HG02610 (cell line): ENCODE measurements at regions not wholly inside any gene's neighbourhood (a gene's known extent, or its start where the extent isn't known, plus 50 kb on each side); places are given as distances from the start of the nearest gene placed in this dataset.

ENCODE experiments used
- ATAC-seq: cut with Tn5 transposase; IDR thresholded peaks from one replicate; pipeline ENCODE4 v1.9.1; 2021; ENCODE audit warnings: mild to moderate bottlenecking, moderate library complexity; ENCODE audit not compliant: unreplicated experiment

- no peak for ATAC-seq
Measured at GRCh38 chr3:193978030-193978429, 157.9 kb upstream of the HES1 start.

DNA sequence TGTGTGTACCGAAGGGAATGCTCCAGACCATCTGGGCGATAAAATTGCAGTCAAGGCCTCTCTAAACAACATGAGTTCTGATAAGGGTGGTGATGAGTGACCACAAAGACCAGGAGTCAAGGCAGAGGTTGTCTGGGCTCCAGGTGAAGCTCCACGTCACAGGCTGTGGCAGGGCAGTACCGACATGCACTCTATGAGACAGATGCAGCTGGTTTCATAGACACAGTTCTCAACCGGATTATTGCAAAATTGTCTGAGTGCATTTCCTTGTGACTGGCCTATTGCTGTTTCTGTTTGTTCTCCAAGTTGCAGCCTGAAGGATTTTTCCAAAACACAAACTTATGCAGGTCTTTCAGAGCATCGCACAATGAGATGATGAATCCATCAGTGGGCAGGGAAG, 157.5 kb upstream of the HES1 start:
- no peak for ATAC-seq

- no peak for ATAC-seq
Measured at GRCh38 chr3:193980326-193980725, 155.6 kb upstream of the HES1 start.

GRCh38 chr3:193980905-193981304, 155.0 kb upstream of the HES1 start:
- ATAC-seq: no peak

DNA sequence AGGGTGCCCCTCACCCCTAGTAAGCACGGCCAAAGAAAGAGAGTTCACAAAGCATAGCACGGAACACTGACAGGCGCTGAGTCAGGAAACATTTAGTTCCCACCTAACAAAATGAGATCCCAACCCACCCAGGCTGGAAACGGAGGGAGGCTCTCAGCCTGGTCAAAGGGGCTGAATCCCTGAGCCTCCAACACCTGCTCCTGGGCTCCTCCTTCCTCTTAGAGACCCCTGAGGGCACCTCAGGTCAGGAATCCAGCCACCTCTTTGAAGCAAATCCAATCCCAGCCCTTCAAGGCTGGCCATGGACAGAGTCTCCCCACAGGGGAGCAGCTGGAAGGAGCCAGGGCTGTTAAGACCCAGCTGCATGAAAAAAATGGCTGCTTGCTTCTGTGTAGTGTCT, 154.4 kb upstream of the HES1 start:
- ATAC-seq: no peak

DNA sequence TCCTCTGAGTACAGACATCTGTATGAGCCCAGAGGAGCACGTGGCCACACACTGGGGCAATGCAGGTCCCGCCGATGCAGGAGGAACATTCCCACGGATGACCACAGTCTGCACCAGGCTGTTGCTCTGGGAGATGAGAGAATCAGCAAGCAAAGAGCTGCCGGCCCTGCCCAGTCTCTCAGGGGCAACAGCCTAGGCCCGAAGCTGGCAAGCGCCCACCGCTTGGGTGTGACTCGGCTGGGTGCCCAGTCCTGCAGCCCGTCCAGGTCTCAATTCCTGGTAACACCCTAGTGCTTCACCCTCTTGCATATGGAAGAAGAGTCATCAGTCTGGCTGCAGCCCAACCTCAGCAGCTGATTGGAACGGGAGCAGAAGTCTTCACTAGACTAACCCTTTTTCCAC, 153.7 kb upstream of the HES1 start:
- no peak for ATAC-seq

- ATAC-seq: no peak
Measured at GRCh38 chr3:193983846-193984818, 151.8 kb upstream of the HES1 start.

- ATAC-seq: no peak
Measured at GRCh38 chr3:193984876-193985275, 151.1 kb upstream of the HES1 start.

GRCh38 chr3:193987186-193987585, 148.8 kb upstream of the HES1 start:
- no peak for ATAC-seq

- no peak for ATAC-seq
Measured at GRCh38 chr3:193989186-193989585, 146.8 kb upstream of the HES1 start.

DNA sequence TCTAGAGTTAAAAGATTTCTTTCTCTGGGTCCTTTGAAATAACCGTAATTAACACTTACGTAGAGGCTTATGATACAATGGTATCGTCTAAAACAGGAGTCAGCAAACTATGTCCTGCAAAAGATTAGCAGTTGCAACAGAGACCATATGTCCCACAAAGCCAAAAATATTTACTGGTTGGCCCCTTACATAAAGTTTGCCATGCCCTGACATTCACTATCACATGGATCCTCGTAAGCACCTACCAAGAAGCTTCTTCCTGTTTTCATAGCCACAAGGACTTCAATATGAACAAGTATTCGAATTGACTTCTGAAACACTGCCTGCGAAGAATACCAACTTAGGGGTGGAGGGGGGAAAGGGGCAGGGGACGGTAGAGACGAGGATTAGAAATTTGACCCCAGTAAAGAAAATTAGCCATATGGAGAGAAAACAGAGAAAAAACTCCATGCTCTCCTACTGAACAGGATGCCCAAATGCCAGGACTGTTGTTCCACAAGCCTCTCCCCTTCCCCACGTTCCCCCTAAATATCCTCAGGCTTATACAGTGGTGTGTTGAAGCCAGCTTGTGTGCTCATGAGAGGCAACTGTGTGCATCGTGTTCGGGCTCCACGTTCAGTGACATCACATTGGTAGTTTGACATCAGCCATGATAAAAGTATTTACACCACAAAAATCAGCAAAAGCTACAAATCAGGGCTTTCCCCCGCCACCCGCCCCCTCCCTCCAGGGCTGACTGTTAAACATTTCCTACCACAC, 144.1 kb upstream of the HES1 start:
- no peak for ATAC-seq

GRCh38 chr3:193992425-193993037, 143.4 kb upstream of the HES1 start:
- ATAC-seq: no peak

DNA sequence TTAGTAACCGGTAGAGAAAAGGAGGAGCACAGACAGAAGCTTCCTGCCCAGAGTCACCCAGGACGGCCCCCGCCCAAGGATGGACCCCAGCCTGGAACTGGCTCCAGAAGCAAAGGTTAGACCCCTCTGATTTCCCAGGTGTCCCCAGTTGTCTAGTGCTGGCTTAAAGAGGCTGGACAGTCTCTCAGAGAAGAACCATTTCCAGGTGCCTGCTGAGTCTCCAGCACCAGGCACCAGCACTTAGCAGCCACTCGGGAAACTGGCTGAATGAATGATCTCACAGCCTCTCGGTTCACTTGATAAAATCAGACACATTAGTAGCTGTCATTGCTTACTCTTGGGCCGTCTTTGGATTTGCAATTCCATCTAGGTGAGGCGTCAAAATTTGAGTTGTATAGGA, 139.7 kb upstream of the HES1 start:
- no peak for ATAC-seq

GRCh38 chr3:193996641-193997089, 139.3 kb upstream of the HES1 start:
- ATAC-seq: no peak

- no peak for ATAC-seq
Measured at GRCh38 chr3:193997228-193998122, 138.5 kb upstream of the HES1 start.

- no peak for ATAC-seq
Measured at GRCh38 chr3:193998123-193998448, 137.9 kb upstream of the HES1 start.

DNA sequence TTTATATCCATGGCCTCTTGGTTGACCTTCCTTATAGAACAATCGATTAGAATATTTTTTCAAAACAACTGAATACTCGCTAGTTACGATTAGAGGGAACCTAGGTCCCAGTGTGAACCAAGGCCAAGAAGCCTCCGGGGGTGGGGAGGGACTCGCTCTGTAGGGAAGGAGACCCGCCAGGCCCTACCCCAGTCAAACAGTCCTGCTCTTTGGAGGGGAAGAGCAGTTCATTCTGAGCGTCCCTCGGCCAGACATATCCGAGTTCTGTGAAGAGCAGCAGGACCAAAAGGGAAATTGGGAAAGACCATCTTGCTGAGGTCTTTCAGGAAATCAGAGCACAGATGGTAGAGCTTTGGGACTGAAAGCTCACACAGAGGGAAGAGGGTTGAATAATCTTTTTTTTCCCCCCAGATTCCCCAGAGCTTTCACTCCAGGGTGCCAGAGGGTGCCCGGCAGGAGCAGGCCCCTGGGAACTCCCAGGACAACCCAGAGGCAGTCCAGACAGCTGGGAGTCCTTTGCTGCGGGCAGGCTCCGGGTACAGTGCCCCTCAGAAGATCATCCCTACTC, 137.2 kb upstream of the HES1 start:
- no peak for ATAC-seq

DNA sequence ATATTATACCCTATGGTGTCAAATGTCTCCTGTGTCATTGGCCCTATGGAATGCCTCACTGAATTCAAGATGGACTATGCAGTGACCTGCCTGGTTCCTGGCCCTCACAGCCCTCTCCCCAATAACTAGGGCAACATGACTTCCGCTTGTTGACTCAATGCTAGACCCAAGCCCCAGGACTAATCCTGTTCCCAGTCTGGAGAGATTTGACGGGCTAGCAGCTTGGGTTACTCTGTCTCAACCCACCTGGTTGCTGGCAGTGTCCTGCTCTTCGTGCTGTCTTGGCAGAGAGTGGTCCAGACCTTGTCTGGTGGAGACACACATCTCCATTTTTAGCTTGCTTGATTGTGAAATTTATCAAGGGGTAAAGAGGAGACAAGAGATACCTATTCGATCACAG, 135.8 kb upstream of the HES1 start:
- ATAC-seq: no peak

DNA sequence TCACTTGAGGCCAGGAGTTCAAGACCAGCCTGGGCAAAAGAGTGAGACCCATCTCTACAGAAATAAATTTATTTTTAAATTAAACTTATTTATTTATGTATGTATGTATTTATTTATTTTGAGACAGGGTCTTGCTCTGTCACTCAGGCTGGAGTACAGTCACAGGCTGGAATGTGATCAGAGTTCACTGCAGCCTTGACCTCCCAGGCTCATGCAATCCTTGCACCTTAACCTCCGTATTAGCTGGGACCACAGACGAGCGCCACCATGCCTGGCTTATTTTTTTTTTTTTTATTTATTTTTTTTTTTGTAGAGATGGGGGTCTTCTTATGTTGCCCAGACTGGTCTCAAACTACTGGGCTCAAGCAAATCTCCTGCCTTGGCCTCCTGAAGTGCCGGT, 135.2 kb upstream of the HES1 start:
- no peak for ATAC-seq

GRCh38 chr3:194001728-194002459, 134.1 kb upstream of the HES1 start:
- no peak for ATAC-seq
